ENCODE measurements at regions not wholly inside any gene's neighbourhood (a gene's known extent, or its start where the extent isn't known, plus 50 kb on each side); places are given as distances from the start of the nearest gene placed in this dataset.

DNA sequence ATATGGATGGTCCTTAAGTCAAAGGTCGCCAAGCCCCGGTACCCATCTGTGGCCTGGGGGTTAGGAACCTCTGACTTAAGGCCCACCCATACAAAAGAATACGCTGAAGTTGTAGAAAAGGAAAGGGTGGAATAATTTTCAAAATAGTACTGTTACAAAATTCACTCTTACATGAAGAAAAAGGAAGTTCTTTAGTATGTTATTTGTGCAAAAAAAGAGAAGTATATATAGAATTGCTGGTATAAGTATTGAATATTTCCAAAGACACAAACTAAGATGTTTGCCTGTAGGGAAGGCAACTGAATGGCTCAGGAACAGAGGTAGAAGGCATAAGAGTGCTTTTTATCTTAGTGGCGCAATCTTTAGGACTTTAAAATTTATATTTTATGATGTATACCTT is 78.7 kb downstream of the PRLHR start:
- no peaks in the 10 kb centered on the region for H3K4me1 ChIP-seq (ENCODE audit: control insufficient read depth, low read length)
- TF ChIP-seq EZH2phosphoT487 (IDR thresholded peaks at IDR 0.05; ENCODE audit: borderline replicate concordance, low read length) = no peak
- H4K20me1 ChIP-seq (ENCODE audit: control insufficient read depth, insufficient read depth, low read depth, low read length) = no peaks in the 10 kb centered on the region
- no peaks in the 10 kb centered on the region for H3K36me3 ChIP-seq (ENCODE audit: control insufficient read depth, low read length)
- no peaks in the 10 kb centered on the region for H3K9me3 ChIP-seq (ENCODE audit: control insufficient read depth, insufficient read depth, low read length)
- H3K79me2 ChIP-seq (ENCODE audit: control insufficient read depth, low read length) = no peaks in the 10 kb centered on the region
- no peaks in the 10 kb centered on the region; the same call in 1 of the 2 replicates for H3K9me2 ChIP-seq (replicated peaks; ENCODE audit: control insufficient read depth, low read length)
- no peak overlapping the region for H3K27ac ChIP-seq (ENCODE audit: low read depth, low read length)
- no peaks in the 10 kb centered on the region for H3F3A ChIP-seq (ENCODE audit: control insufficient read depth, insufficient read depth)
- no peak overlapping the region for H3K4me3 ChIP-seq (ENCODE audit: low read length)
- H3K4me2 ChIP-seq (ENCODE audit: low read length) = no peak overlapping the region
- peaks cover 8% of the 10 kb centered on the region; the same call in 1 of the 2 replicates for H3K27me3 ChIP-seq (ENCODE audit: control insufficient read depth, low read length)

DNA sequence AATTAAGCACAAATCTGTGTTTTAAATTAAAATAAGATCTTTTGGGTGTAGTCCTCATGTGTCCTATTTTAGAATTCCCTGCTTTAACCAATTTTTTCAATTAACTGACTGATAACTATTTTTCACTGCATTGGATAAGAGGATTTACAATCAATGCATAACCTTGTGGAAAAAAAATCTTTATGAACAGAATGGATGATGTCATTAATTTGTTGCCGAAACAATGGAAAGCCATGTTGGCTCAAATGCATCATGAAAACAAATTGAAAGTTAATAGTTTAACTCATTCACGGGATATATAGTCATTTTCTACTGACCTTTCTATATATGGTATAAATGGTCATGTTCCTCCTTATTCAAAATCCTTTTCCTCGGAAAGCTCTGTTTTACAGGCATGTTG is 82.3 kb downstream of the PRLHR start:
- H3F3A ChIP-seq (ENCODE audit: control insufficient read depth, insufficient read depth) = no peaks in the 10 kb centered on the region
- no peaks in the 10 kb centered on the region for H3K36me3 ChIP-seq (ENCODE audit: control insufficient read depth, low read length)
- H3K4me2 ChIP-seq (ENCODE audit: low read length) = no peak overlapping the region
- H3K9me3 ChIP-seq (ENCODE audit: control insufficient read depth, insufficient read depth, low read length) = no peaks in the 10 kb centered on the region
- no peaks in the 10 kb centered on the region for H3K79me2 ChIP-seq (ENCODE audit: control insufficient read depth, low read length)
- H3K27me3 ChIP-seq (ENCODE audit: control insufficient read depth, low read length) = peaks cover 8% of the 10 kb centered on the region; the same call in 1 of the 2 replicates
- no peaks in the 10 kb centered on the region for H3K4me1 ChIP-seq (ENCODE audit: control insufficient read depth, low read length)
- no peaks in the 10 kb centered on the region for H4K20me1 ChIP-seq (ENCODE audit: control insufficient read depth, insufficient read depth, low read depth, low read length)
- no peak for TF ChIP-seq CTCF (IDR thresholded peaks at IDR 0.05; ENCODE audit: low read depth, low read length, poor library complexity, severe bottlenecking)
- no peak for TF ChIP-seq EZH2phosphoT487 (IDR thresholded peaks at IDR 0.05; ENCODE audit: borderline replicate concordance, low read length)
- H3K4me3 ChIP-seq (ENCODE audit: low read length) = no peak overlapping the region
- no peak overlapping the region for H3K27ac ChIP-seq (ENCODE audit: low read depth, low read length)
- H3K9me2 ChIP-seq (replicated peaks; ENCODE audit: control insufficient read depth, low read length) = no peaks in the 10 kb centered on the region

DNA sequence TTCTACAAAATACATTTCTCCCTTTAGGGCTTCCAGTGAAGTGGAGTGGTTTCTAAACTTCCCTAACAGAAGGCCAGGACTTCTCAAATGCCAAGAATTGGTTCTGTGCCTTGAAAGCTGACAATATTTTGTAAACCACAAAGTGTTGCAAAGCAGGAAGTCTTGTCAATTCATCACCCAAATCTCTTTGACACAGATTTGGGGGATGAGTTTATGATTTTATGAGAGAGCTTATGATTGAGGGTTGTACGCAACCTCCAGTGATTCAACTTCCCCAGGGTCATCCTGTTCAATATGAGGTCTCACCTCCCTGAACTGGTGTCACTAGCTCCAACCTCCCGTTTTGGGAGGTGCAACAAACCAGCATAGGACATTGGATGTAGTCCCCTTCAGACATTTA is 83.7 kb downstream of the PRLHR start:
- Histone ChIP-seq H3K4me3 (ENCODE audit: low read length) (no peak overlapping the region), H3K36me3 (ENCODE audit: control insufficient read depth, low read length) (no peaks in the 10 kb centered on the region), H4K20me1 (ENCODE audit: control insufficient read depth, insufficient read depth, low read depth, low read length) (no peaks in the 10 kb centered on the region), H3F3A (ENCODE audit: control insufficient read depth, insufficient read depth) (no peaks in the 10 kb centered on the region), H3K9me3 (ENCODE audit: control insufficient read depth, insufficient read depth, low read length) (no peaks in the 10 kb centered on the region), H3K27me3 (ENCODE audit: control insufficient read depth, low read length) (0 out of 2 replicates have a peak, but pooled peaks cover 6% of the 10 kb centered on the region), H3K9me2 (replicated peaks; ENCODE audit: control insufficient read depth, low read length) (no peaks in the 10 kb centered on the region), H3K79me2 (ENCODE audit: control insufficient read depth, low read length) (no peaks in the 10 kb centered on the region), H3K4me1 (ENCODE audit: control insufficient read depth, low read length) (no peaks in the 10 kb centered on the region), H3K4me2 (ENCODE audit: low read length) (no peak overlapping the region), H3K27ac (ENCODE audit: low read depth, low read length) (no peak overlapping the region)
- TF ChIP-seq EZH2phosphoT487 (IDR thresholded peaks at IDR 0.05; ENCODE audit: borderline replicate concordance, low read length) = no peak
- TF ChIP-seq CTCF (IDR thresholded peaks at IDR 0.05; ENCODE audit: low read depth, low read length, poor library complexity, severe bottlenecking) = no peak

GRCh38 chr10:118508863-118509262 is 86.6 kb downstream of the PRLHR start:
- Histone ChIP-seq H3K9me3 (ENCODE audit: control insufficient read depth, insufficient read depth, low read length) (no peaks in the 10 kb centered on the region), H3F3A (ENCODE audit: control insufficient read depth, insufficient read depth) (no peaks in the 10 kb centered on the region), H4K20me1 (ENCODE audit: control insufficient read depth, insufficient read depth, low read depth, low read length) (no peaks in the 10 kb centered on the region), H3K79me2 (ENCODE audit: control insufficient read depth, low read length) (no peaks in the 10 kb centered on the region), H3K9me2 (replicated peaks; ENCODE audit: control insufficient read depth, low read length) (no peaks in the 10 kb centered on the region), H3K27me3 (ENCODE audit: control insufficient read depth, low read length) (0 out of 2 replicates have a peak, but pooled peaks cover 3% of the 10 kb centered on the region), H3K4me2 (ENCODE audit: low read length) (no peak overlapping the region), H3K4me3 (ENCODE audit: low read length) (no peak overlapping the region), H3K27ac (ENCODE audit: low read depth, low read length) (no peak overlapping the region), H3K36me3 (ENCODE audit: control insufficient read depth, low read length) (no peaks in the 10 kb centered on the region), H3K4me1 (ENCODE audit: control insufficient read depth, low read length) (no peaks in the 10 kb centered on the region)
- TF ChIP-seq CTCF (IDR thresholded peaks at IDR 0.05; ENCODE audit: low read depth, low read length, poor library complexity, severe bottlenecking) = no peak
- TF ChIP-seq EZH2phosphoT487 (IDR thresholded peaks at IDR 0.05; ENCODE audit: borderline replicate concordance, low read length) = no peak
